Mesendoderm (in vitro differentiated cells): ENCODE measurements at regions not wholly inside any gene's neighbourhood (a gene's known extent, or its start where the extent isn't known, plus 50 kb on each side); places are given as distances from the start of the nearest gene placed in this dataset.

ENCODE experiments used
- DNase-seq: peaks from one replicate; pipeline ENCODE4 v3.0.0; 2013
- H2AK5ac ChIP-seq: 2 replicates; pipeline ENCODE4 v1.6.1; 2013; ENCODE audit warnings: low read length, inconsistent platforms
- H2BK120ac ChIP-seq: 2 replicates; pipeline ENCODE4 v1.6.1; 2013; ENCODE audit warnings: low read depth, mild to moderate bottlenecking, low read length, moderate library complexity, mixed read lengths
- H2BK15ac ChIP-seq: replicated peaks from 2 replicates; pipeline ENCODE4 v1.6.1; 2013; ENCODE audit warnings: low read depth, mild to moderate bottlenecking, moderate library complexity
- H2BK5ac ChIP-seq: 2 replicates; pipeline ENCODE4 v1.6.1; 2013; ENCODE audit warnings: low read length, inconsistent platforms
- H3K18ac ChIP-seq: 2 replicates; pipeline ENCODE4 v1.6.1; 2013; ENCODE audit warnings: mild to moderate bottlenecking, low read length, mixed read lengths
- H3K23ac ChIP-seq: one replicate; pipeline ENCODE4 v1.6.1; 2013; ENCODE audit warnings: low read length
- H3K27ac ChIP-seq: 2 replicates; pipeline ENCODE4 v1.5.1; 2013; ENCODE audit warnings: low read depth, mild to moderate bottlenecking, inconsistent platforms, low read length, moderate library complexity
- H3K27me3 ChIP-seq: 2 replicates; pipeline ENCODE4 v1.6.1; 2013; ENCODE audit warnings: low read length, control low read depth, mild to moderate bottlenecking, inconsistent platforms; ENCODE audit not compliant: insufficient read depth, poor library complexity
- H3K36me3 ChIP-seq: 2 replicates; pipeline ENCODE4 v1.6.1; 2013; ENCODE audit warnings: low read length, inconsistent platforms; ENCODE audit not compliant: control insufficient read depth, insufficient read depth
- H3K4ac ChIP-seq: one replicate; pipeline ENCODE4 v1.6.1; 2013; ENCODE audit warnings: low read depth, mild to moderate bottlenecking, low read length, moderate library complexity
- H3K4me1 ChIP-seq: 2 replicates; pipeline ENCODE4 v1.6.1; 2013; ENCODE audit warnings: low read depth, low read length, inconsistent platforms; ENCODE audit not compliant: control insufficient read depth
- H3K4me2 ChIP-seq: 2 replicates; pipeline ENCODE4 v1.6.1; 2013; ENCODE audit warnings: low read length
- H3K4me3 ChIP-seq: 2 replicates; pipeline ENCODE4 v1.5.1; 2013; ENCODE audit warnings: mild to moderate bottlenecking, low read length
- H3K56ac ChIP-seq: one replicate; pipeline ENCODE4 v1.6.1; 2013; ENCODE audit warnings: low read length
- H3K79me1 ChIP-seq: 2 replicates; pipeline ENCODE4 v1.6.1; 2013; ENCODE audit warnings: low read length, inconsistent platforms
- H3K79me2 ChIP-seq: 2 replicates; pipeline ENCODE4 v1.6.1; 2013; ENCODE audit warnings: mild to moderate bottlenecking, low read length; ENCODE audit not compliant: control insufficient read depth, insufficient read depth
- H3K9ac ChIP-seq: 2 replicates; pipeline ENCODE4 v1.6.1; 2013; ENCODE audit warnings: low read length, inconsistent platforms
- H4K5ac ChIP-seq: one replicate; pipeline ENCODE4 v1.6.1; 2013; ENCODE audit warnings: low read length
- H4K8ac ChIP-seq: one replicate; pipeline ENCODE4 v1.6.1; 2013; ENCODE audit warnings: low read depth, mild to moderate bottlenecking, control low read depth, low read length, moderate library complexity
- whole genome bisulfite sequencing: extraction: QIAGEN DNeasy Blood & Tissue Kit; methylation state at CpG from one replicate; pipeline ENCODE4 v1.1.7; 2013; ENCODE audit warnings: low lambda C conversion rate, missing lambda C conversion rate; ENCODE audit not compliant: insufficient coverage; ENCODE audit errors: extremely low coverage; 5-methylcytosine and 5-hydroxymethylcytosine counted together

DNA sequence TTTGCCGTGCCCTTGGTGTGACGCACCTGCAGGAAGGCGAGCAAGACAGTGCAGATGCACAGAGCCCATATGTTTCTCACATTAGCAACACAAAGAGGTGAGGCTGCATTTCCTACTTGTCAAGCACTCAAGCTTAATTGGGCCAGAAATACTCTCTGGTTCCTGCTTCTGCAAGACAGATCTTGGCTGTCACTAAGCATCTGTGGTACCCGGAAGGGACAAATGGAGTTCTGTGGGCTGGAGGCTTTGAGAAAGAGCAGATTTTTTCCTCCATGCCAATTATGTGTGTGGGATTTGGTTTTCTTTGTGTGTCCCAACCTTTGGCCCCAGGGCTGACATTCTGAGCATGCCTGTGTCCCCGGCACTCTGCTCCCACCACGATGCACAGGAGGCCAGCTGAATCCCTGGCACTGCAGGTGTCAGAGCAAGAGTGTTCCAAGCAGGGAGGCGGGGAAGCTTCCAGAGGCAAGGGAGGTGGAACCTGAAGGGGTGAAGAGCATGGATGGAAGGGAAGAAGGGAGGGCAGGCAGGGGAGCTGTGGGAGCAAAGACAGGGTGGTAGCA is 52.0 kb upstream of the STUM start:
- Histone ChIP-seq H3K79me2 (no peaks in the 10 kb centered on the region), H3K4me1 (no peaks in the 10 kb centered on the region), H2BK120ac (no peak overlapping the region), H2BK5ac (no peak overlapping the region), H3K56ac (no peak overlapping the region), H3K4ac (no peak overlapping the region), H3K9ac (no peak overlapping the region), H2BK15ac (no peak overlapping the region), H3K4me2 (no peak overlapping the region), H4K5ac (no peak overlapping the region), H3K79me1 (no peaks in the 10 kb centered on the region), H3K27ac (no peak overlapping the region), H2AK5ac (no peak overlapping the region), H4K8ac (no peak overlapping the region), H3K18ac (no peak overlapping the region), H3K27me3 (no peaks in the 10 kb centered on the region), H3K4me3 (no peak overlapping the region), H3K36me3 (no peaks in the 10 kb centered on the region), H3K23ac (no peak overlapping the region)
- no CpG with 5 or more reads among the region's 7 CpGs for WGBS
- DNase-seq: no peak

- Histone ChIP-seq H3K4me2 (no peak overlapping the region), H2AK5ac (no peak overlapping the region), H4K8ac (no peak overlapping the region), H3K4me1 (no peaks in the 10 kb centered on the region), H3K4me3 (no peak overlapping the region), H3K9ac (no peak overlapping the region), H3K27ac (no peak overlapping the region), H2BK5ac (no peak overlapping the region), H3K79me2 (no peaks in the 10 kb centered on the region), H4K5ac (no peak overlapping the region), H3K4ac (no peak overlapping the region), H3K36me3 (no peaks in the 10 kb centered on the region), H3K56ac (no peak overlapping the region), H2BK15ac (no peak overlapping the region), H3K23ac (no peak overlapping the region), H3K79me1 (no peaks in the 10 kb centered on the region), H3K18ac (no peak overlapping the region), H2BK120ac (no peak overlapping the region), H3K27me3 (no peaks in the 10 kb centered on the region)
- WGBS: no CpG with 5 or more reads among the region's 5 CpGs
- no peak for DNase-seq
These were observed 51.2 kb upstream of the STUM start for GRCh38 chr1:226497276-226497833.

GRCh38 chr1:226497991-226498639 is 50.4 kb upstream of the STUM start:
- no peak overlapping the region for H3K27ac ChIP-seq
- no peak for DNase-seq

DNA sequence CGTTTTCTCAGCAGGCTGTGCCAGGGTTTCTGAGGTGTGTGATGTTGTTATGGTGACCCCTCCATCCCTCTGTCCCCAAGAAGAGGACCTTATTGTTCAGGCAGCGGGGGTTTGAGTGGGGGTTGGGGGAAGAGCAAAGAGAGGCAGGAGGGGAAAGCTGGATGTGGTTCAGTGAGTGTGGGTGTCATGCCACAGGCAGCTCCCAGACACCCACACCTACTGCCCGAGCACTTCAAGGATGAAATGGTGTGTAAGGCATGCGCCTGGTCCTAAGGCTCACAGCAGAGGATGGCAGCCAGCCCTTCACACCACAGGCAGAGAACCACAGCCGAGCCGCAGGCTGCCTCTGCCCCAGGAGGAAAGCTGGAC is 49.9 kb upstream of the STUM start:
- Histone ChIP-seq H2BK120ac (no peak overlapping the region), H3K27me3 (no peaks in the 10 kb centered on the region), H4K8ac (no peak overlapping the region), H3K18ac (no peak overlapping the region), H2BK15ac (no peak overlapping the region), H3K36me3 (no peaks in the 10 kb centered on the region), H3K4ac (no peak overlapping the region), H3K23ac (no peak overlapping the region), H3K79me2 (no peaks in the 10 kb centered on the region), H4K5ac (no peak overlapping the region), H3K4me3 (no peak overlapping the region), H3K79me1 (no peaks in the 10 kb centered on the region), H2BK5ac (no peak overlapping the region), H3K27ac (no peak overlapping the region), H3K9ac (no peak overlapping the region), H3K4me1 (no peaks in the 10 kb centered on the region), H3K56ac (no peak overlapping the region), H2AK5ac (no peak overlapping the region), H3K4me2 (no peak overlapping the region)
- DNase-seq: no peak
- WGBS: no CpG with 5 or more reads among the region's 6 CpGs

More at GRCh38 chr1:226497991-226498639, 50.4 kb upstream of the STUM start:
- no peak overlapping the region for H4K5ac ChIP-seq
- H3K23ac ChIP-seq: no peak overlapping the region
- no peak overlapping the region for H3K4ac ChIP-seq
- no peaks in the 10 kb centered on the region for H3K36me3 ChIP-seq
- no peak overlapping the region for H3K18ac ChIP-seq
- H2AK5ac ChIP-seq: no peak overlapping the region
- H3K27me3 ChIP-seq: no peaks in the 10 kb centered on the region
- H3K9ac ChIP-seq: no peak overlapping the region
- H2BK5ac ChIP-seq: no peak overlapping the region
- no peaks in the 10 kb centered on the region for H3K79me2 ChIP-seq
- no peak overlapping the region for H4K8ac ChIP-seq
- H2BK15ac ChIP-seq: no peak overlapping the region
- H2BK120ac ChIP-seq: no peak overlapping the region
- H3K4me2 ChIP-seq: no peak overlapping the region
- H3K56ac ChIP-seq: no peak overlapping the region
- H3K4me3 ChIP-seq: no peak overlapping the region
- no peaks in the 10 kb centered on the region for H3K4me1 ChIP-seq
- no peaks in the 10 kb centered on the region for H3K79me1 ChIP-seq
- no CpG with 5 or more reads among the region's 12 CpGs for WGBS
